ENCODE measurements at regions not wholly inside any gene's neighbourhood (a gene's known extent, or its start where the extent isn't known, plus 50 kb on each side); places are given as distances from the start of the nearest gene placed in this dataset.

DNA sequence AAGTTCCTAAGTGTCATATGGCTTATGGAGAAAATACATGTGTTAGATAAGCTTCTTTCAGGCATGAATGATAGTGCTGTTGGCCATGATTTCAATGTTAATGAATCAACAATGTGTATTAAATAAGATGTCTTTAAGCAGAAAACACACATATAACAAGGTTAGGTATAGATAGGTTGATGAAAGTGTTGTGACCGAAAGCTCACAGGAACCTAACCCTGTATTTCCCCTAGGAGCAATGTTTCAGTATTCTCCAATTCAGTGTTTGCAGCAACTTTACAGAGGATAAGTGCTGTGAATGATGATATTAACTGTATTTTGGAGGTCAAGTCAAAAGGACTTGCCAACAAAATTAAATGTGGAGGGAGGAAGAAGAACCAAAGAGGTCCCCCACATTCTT, 82.8 kb upstream of the PRDM11 start:
- TF ChIP-seq, protein P1, sequence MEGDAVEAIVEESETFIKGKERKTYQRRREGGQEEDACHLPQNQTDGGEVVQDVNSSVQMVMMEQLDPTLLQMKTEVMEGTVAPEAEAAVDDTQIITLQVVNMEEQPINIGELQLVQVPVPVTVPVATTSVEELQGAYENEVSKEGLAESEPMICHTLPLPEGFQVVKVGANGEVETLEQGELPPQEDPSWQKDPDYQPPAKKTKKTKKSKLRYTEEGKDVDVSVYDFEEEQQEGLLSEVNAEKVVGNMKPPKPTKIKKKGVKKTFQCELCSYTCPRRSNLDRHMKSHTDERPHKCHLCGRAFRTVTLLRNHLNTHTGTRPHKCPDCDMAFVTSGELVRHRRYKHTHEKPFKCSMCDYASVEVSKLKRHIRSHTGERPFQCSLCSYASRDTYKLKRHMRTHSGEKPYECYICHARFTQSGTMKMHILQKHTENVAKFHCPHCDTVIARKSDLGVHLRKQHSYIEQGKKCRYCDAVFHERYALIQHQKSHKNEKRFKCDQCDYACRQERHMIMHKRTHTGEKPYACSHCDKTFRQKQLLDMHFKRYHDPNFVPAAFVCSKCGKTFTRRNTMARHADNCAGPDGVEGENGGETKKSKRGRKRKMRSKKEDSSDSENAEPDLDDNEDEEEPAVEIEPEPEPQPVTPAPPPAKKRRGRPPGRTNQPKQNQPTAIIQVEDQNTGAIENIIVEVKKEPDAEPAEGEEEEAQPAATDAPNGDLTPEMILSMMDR (IDR thresholded peaks at IDR 0.05; ENCODE audit: insufficient read depth, low read length): no peak
- TF ChIP-seq POLR2AphosphoS5 (IDR thresholded peaks at IDR 0.05; ENCODE audit: low read depth): no peak
- TF ChIP-seq, protein P2, sequence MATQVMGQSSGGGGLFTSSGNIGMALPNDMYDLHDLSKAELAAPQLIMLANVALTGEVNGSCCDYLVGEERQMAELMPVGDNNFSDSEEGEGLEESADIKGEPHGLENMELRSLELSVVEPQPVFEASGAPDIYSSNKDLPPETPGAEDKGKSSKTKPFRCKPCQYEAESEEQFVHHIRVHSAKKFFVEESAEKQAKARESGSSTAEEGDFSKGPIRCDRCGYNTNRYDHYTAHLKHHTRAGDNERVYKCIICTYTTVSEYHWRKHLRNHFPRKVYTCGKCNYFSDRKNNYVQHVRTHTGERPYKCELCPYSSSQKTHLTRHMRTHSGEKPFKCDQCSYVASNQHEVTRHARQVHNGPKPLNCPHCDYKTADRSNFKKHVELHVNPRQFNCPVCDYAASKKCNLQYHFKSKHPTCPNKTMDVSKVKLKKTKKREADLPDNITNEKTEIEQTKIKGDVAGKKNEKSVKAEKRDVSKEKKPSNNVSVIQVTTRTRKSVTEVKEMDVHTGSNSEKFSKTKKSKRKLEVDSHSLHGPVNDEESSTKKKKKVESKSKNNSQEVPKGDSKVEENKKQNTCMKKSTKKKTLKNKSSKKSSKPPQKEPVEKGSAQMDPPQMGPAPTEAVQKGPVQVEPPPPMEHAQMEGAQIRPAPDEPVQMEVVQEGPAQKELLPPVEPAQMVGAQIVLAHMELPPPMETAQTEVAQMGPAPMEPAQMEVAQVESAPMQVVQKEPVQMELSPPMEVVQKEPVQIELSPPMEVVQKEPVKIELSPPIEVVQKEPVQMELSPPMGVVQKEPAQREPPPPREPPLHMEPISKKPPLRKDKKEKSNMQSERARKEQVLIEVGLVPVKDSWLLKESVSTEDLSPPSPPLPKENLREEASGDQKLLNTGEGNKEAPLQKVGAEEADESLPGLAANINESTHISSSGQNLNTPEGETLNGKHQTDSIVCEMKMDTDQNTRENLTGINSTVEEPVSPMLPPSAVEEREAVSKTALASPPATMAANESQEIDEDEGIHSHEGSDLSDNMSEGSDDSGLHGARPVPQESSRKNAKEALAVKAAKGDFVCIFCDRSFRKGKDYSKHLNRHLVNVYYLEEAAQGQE (IDR thresholded peaks at IDR 0.05; ENCODE audit: insufficient replicate concordance, low read depth): no peak
- TF ChIP-seq SPI1 (IDR thresholded peaks at IDR 0.05; ENCODE audit: borderline replicate concordance, low read depth): no peak
- no peak for TF ChIP-seq GABPA (IDR thresholded peaks at IDR 0.05; ENCODE audit: low read depth)

All from HL-60 (cell line).